Skeletal muscle tissue (tissue), 3 donors: ENCODE measurements at regions not wholly inside any gene's neighbourhood (a gene's known extent, or its start where the extent isn't known, plus 50 kb on each side); places are given as distances from the start of the nearest gene placed in this dataset.

ENCODE experiments used
- H3K27ac ChIP-seq: one replicate; pipeline ENCODE4 v1.7.0; 2013; ENCODE audit warnings: mild to moderate bottlenecking, low read depth, low read length, inconsistent platforms
- H3K27me3 ChIP-seq, 3 donors: one replicate each; pipeline ENCODE4 v1.7.0; 2013; ENCODE audit warnings: low read length in 3 of 3; ENCODE audit not compliant: control insufficient read depth in 3 of 3, insufficient read depth in 3 of 3
- H3K36me3 ChIP-seq, 3 donors: one replicate each; pipeline ENCODE4 v1.7.0; 2013; ENCODE audit warnings: low read length in 3 of 3; ENCODE audit not compliant: control insufficient read depth in 3 of 3, insufficient read depth in 3 of 3
- H3K4me1 ChIP-seq, 3 donors: one replicate each; pipeline ENCODE4 v1.7.0; 2013; ENCODE audit warnings: low read length in 3 of 3, mild to moderate bottlenecking in 3 of 3; ENCODE audit not compliant: control insufficient read depth in 3 of 3, insufficient read depth in 3 of 3
- H3K4me3 ChIP-seq, 3 donors: one replicate each; pipeline ENCODE4 v1.7.0; 2013; ENCODE audit warnings: low read length in 3 of 3
- H3K9ac ChIP-seq, 3 donors: one replicate each; pipeline ENCODE4 v1.7.0; 2013; ENCODE audit warnings: low read length in 3 of 3, mild to moderate bottlenecking in 3 of 3, moderate library complexity in 2 of 3, low read depth in 1 of 3
- H3K9me3 ChIP-seq, 3 donors: one replicate each; pipeline ENCODE4 v1.7.0; 2013; ENCODE audit warnings: low read length in 3 of 3; ENCODE audit not compliant: control insufficient read depth in 3 of 3
- donor health status: Osteomylitis.

- no peaks in the 10 kb centered on the region for H3K36me3 ChIP-seq
- H3K9me3 ChIP-seq, result no peaks in the 10 kb centered on the region
- no peak overlapping the region for H3K4me3 ChIP-seq
- H3K27me3 ChIP-seq, result no peaks in the 10 kb centered on the region
- no peak overlapping the region for H3K9ac ChIP-seq
- no peak overlapping the region for H3K27ac ChIP-seq
- no peaks in the 10 kb centered on the region for H3K4me1 ChIP-seq
Observed at GRCh38 chr7:7112868-7113267, 69.5 kb upstream of the C1GALT1 start.

DNA sequence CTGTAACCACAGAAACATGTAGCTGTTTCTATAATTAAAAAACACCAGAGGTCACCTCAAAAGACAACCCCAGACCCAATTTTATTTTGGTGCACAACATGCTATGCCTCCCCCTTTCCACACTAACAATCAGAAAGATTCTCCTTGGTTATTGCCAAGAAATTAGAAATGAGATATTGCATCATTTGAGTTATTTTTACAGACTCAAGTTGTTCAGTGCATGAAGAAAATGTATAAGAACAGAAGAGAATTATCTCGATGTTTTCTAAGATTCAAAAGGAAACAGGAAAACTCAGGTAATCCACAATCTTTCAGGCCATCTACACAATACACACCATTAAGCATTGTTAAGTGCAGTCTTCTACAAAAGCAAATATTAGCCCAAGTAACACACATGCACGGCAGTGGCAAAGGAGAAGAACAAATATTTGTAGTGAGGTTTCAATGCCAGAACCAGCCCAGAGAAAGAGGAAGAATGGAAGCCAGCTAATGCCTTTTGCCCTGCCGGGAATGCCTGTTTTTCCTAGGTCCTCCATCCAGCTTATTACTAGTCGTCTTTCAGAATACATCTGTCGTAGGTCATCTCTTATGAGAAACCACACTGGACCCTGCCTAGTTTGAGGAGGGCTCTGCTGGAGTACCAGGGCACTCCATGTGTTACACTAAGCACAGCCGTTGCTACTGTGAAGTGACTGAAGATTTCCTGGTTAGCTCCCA lies 67.6 kb upstream of the C1GALT1 start:
- Histone ChIP-seq H3K9ac (no peak overlapping the region), H3K9me3 (no peaks in the 10 kb centered on the region)

GRCh38 chr7:7117935-7118586 lies 64.3 kb upstream of the C1GALT1 start:
- Histone ChIP-seq H3K9ac (no peak overlapping the region), H3K27me3 (no peaks in the 10 kb centered on the region), H3K4me1 (no peaks in the 10 kb centered on the region), H3K27ac (no peak overlapping the region), H3K36me3 (no peaks in the 10 kb centered on the region), H3K4me3 (no peak overlapping the region), H3K9me3 (no peaks in the 10 kb centered on the region)

More for the DNA sequence above, 67.6 kb upstream of the C1GALT1 start:
- no peaks in the 10 kb centered on the region for H3K4me1 ChIP-seq
- H3K27me3 ChIP-seq, result no peaks in the 10 kb centered on the region
- no peak overlapping the region for H3K4me3 ChIP-seq
- H3K36me3 ChIP-seq, result no peaks in the 10 kb centered on the region
- no peak overlapping the region for H3K27ac ChIP-seq

DNA sequence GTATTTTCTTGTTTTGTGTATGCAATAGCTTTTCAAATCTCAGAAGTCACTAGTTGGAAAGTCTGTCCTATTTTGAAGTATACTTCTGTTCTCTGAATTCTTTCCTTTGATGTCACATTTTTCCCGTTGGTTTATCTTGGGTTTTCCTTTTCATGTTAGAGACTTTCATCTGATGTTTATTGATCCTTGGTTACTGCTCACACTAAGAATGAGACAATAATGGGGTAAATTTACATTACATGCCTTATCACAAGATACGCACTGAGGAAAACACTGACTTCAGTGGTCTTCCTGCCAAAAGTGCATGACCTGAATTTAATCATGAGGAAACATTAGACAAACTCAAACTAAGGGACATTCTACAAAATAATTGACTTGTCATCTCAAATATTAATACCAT lies 63.5 kb upstream of the C1GALT1 start:
- no peaks in the 10 kb centered on the region for H3K36me3 ChIP-seq
- H3K9ac ChIP-seq, result no peak overlapping the region
- no peak overlapping the region for H3K27ac ChIP-seq
- no peak overlapping the region for H3K4me3 ChIP-seq
- H3K9me3 ChIP-seq, result no peaks in the 10 kb centered on the region
- no peaks in the 10 kb centered on the region for H3K27me3 ChIP-seq
- no peaks in the 10 kb centered on the region for H3K4me1 ChIP-seq

- Histone ChIP-seq H3K27me3 (no peaks in the 10 kb centered on the region), H3K4me3 (no peak overlapping the region), H3K36me3 (no peaks in the 10 kb centered on the region), H3K27ac (no peak overlapping the region), H3K9ac (no peak overlapping the region), H3K4me1 (no peaks in the 10 kb centered on the region), H3K9me3 (no peaks in the 10 kb centered on the region)
Observed at GRCh38 chr7:7119729-7120128, 62.6 kb upstream of the C1GALT1 start.

DNA sequence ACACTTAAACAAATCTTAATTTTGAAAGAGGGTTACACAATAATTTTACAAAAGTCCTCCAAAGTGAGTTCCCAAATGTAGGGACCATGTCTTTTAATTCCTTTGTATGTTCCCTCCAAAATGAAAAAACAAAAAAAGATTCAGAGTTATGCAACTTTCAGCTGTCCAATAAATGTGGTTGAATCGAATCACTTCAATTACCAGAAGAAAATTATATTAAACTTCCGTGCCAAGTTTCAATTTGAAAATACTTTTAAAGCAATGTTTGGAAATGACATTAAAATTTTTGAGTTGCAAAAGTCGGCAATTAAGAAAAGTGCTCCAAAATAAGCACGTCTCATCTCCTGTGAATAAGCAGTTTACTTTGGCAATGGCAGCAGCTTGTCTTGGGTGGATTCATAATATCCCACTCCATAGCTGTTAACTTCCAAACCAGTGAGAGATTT lies 60.3 kb upstream of the C1GALT1 start:
- Histone ChIP-seq H3K4me1 (no peaks in the 10 kb centered on the region), H3K36me3 (no peaks in the 10 kb centered on the region), H3K9ac (no peak overlapping the region), H3K9me3 (no peaks in the 10 kb centered on the region), H3K27me3 (no peaks in the 10 kb centered on the region), H3K4me3 (no peak overlapping the region), H3K27ac (no peak overlapping the region)

GRCh38 chr7:7122701-7123281 lies 59.6 kb upstream of the C1GALT1 start:
- no peaks in the 10 kb centered on the region for H3K36me3 ChIP-seq
- H3K27ac ChIP-seq, result no peak overlapping the region
- no peaks in the 10 kb centered on the region for H3K27me3 ChIP-seq
- no peak overlapping the region for H3K9ac ChIP-seq
- H3K9me3 ChIP-seq, result no peaks in the 10 kb centered on the region
- no peak overlapping the region for H3K4me3 ChIP-seq
- no peaks in the 10 kb centered on the region for H3K4me1 ChIP-seq

GRCh38 chr7:7125963-7126362 lies 56.4 kb upstream of the C1GALT1 start:
- H3K27ac ChIP-seq, result no peak overlapping the region
- no peak overlapping the region for H3K4me3 ChIP-seq
- no peaks in the 10 kb centered on the region for H3K4me1 ChIP-seq
- no peaks in the 10 kb centered on the region for H3K36me3 ChIP-seq
- H3K9me3 ChIP-seq, result no peaks in the 10 kb centered on the region
- H3K27me3 ChIP-seq, result no peaks in the 10 kb centered on the region
- H3K9ac ChIP-seq, result no peak overlapping the region

GRCh38 chr7:7127773-7128172 lies 54.6 kb upstream of the C1GALT1 start:
- H3K4me3 ChIP-seq, result no peak overlapping the region
- no peaks in the 10 kb centered on the region for H3K36me3 ChIP-seq
- H3K9me3 ChIP-seq, result no peaks in the 10 kb centered on the region
- no peak overlapping the region for H3K9ac ChIP-seq
- H3K27ac ChIP-seq, result no peak overlapping the region
- no peaks in the 10 kb centered on the region for H3K27me3 ChIP-seq
- no peaks in the 10 kb centered on the region for H3K4me1 ChIP-seq

- Histone ChIP-seq H3K36me3 (no peaks in the 10 kb centered on the region), H3K9ac (no peak overlapping the region), H3K4me1 (no peaks in the 10 kb centered on the region), H3K27ac (no peak overlapping the region), H3K4me3 (no peak overlapping the region), H3K9me3 (no peaks in the 10 kb centered on the region), H3K27me3 (no peaks in the 10 kb centered on the region)
Observed at GRCh38 chr7:7129381-7129780, 53.0 kb upstream of the C1GALT1 start.
